Mucosa of rectum (tissue), 2 donors: ENCODE measurements at regions not wholly inside any gene's neighbourhood (a gene's known extent, or its start where the extent isn't known, plus 50 kb on each side); places are given as distances from the start of the nearest gene placed in this dataset.

ENCODE experiments used
- H3K27ac ChIP-seq, 2 donors: one replicate each; pipeline ENCODE4 v1.7.0; 2013; ENCODE audit warnings: inconsistent platforms in 2 of 2, low read depth in 2 of 2, low read length in 2 of 2
- H3K27me3 ChIP-seq, 2 donors: one replicate each; pipeline ENCODE4 v1.7.0; 2013; ENCODE audit warnings: low read length in 2 of 2; ENCODE audit not compliant: control insufficient read depth in 2 of 2, insufficient read depth in 2 of 2
- H3K36me3 ChIP-seq, 2 donors: one replicate each; pipeline ENCODE4 v1.7.0; 2013; ENCODE audit warnings: low read length in 2 of 2; ENCODE audit not compliant: control insufficient read depth in 2 of 2, insufficient read depth in 2 of 2
- H3K4me1 ChIP-seq, 2 donors: one replicate each; pipeline ENCODE4 v1.7.0; 2013; ENCODE audit warnings: low read length in 2 of 2, mild to moderate bottlenecking in 1 of 2; ENCODE audit not compliant: control insufficient read depth in 2 of 2, insufficient read depth in 2 of 2
- H3K4me3 ChIP-seq, 2 donors: one replicate each; pipeline ENCODE4 v1.7.0; 2013; ENCODE audit warnings: low read length in 2 of 2
- H3K9ac ChIP-seq, 2 donors: one replicate each; pipeline ENCODE4 v1.7.0; 2013; ENCODE audit warnings: low read length in 2 of 2, low read depth in 1 of 2, mild to moderate bottlenecking in 1 of 2
- H3K9me3 ChIP-seq, 2 donors: one replicate each; pipeline ENCODE4 v1.7.0; 2013; ENCODE audit warnings: low read length in 2 of 2; ENCODE audit not compliant: control insufficient read depth in 2 of 2
- donor health status: healthy.
- donor health status: Normal muscosa, but diverticular disease.

DNA sequence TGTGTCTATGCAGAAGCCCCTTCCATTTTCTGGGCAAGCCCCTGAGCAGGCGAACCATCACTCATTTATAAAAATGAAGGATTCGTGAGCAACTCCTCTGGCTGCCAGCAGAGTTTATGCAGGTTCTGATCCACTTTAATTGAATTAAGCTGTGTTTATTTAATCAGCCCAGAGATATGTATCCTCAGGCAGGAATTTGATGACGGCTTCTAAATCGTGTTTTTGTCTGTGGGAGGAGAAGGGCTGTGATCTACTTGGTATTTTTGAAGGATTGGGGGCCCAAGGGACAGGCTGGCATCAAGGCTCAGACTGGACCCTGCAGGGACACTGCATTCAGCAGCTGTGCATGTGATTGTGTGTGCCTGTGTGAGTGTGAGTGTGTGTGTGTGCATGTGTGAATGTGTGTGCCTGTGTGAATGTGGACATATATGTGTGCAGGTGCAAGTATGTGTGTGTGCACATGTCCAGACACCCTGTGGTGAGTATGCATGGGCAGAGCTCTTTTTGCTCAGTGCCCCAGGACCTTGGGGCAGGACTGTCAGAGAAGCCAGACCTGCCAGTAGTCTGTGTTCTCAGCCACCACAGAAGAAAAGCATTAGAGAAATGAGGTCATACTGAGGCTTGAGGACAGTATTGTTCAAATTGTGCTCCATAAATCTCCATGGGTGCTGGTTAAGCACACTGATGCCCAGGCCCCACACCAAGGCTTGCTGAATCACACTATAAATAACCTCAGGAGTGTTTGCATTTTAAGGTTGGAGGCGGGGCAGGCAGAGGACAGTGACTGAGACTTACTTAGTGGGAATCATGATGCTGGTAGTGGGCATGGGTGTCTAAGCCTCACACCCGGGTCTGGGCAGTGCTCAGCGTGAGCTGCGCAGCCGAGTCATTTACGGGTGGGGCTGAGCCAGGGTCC is 164.0 kb downstream of the CARTPT start:
- no peaks in the 10 kb centered on the region for H3K27me3 ChIP-seq
- no peak overlapping the region for H3K4me3 ChIP-seq
- H3K27ac ChIP-seq = no peak overlapping the region
- no peaks in the 10 kb centered on the region for H3K4me1 ChIP-seq
- no peaks in the 10 kb centered on the region for H3K36me3 ChIP-seq
- no peaks in the 10 kb centered on the region for H3K9me3 ChIP-seq
- H3K9ac ChIP-seq = no peak overlapping the region

DNA sequence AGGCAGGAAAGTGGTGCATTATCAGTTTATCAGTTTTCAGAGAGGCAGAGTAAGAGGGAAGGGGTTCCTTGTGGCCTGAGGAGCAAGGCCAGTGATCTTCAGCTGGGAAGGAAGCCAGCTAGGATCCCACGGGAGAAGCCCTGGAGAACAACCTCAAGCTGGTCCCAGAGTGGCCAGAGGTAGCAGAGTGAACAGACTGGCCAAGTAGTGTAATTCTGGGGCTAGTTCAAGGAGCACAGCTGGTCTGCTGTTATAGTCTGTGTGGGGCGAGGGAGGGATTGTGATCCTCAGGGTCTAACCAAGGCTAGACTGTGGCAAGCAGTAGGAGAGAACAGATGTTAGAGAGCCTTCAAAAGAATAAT is 164.6 kb downstream of the CARTPT start:
- H3K9me3 ChIP-seq = no peaks in the 10 kb centered on the region
- no peak overlapping the region for H3K27ac ChIP-seq
- H3K4me1 ChIP-seq = no peaks in the 10 kb centered on the region
- no peak overlapping the region for H3K4me3 ChIP-seq
- no peaks in the 10 kb centered on the region for H3K36me3 ChIP-seq
- no peak overlapping the region for H3K9ac ChIP-seq
- H3K27me3 ChIP-seq = no peaks in the 10 kb centered on the region

DNA sequence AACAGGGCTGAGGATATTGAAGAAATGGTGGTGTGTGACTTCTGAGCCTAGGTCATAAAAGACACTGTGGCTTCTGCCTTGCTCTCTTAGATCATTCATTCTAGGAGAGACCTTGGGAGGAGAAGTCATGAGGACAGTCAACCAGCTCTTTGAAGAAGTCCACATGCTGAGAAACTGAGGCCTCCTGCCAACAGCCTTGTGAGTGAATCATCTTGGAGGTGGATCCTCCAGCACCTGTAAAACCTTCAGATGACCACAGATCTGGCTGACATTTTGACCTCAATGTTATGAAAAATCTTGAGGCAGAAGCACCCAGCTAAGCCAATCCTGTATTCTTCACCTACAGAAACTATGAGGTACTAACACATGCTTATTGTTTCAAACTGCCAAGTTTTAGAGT is 165.9 kb downstream of the CARTPT start:
- Histone ChIP-seq H3K27ac (no peak overlapping the region), H3K4me3 (no peak overlapping the region)

DNA sequence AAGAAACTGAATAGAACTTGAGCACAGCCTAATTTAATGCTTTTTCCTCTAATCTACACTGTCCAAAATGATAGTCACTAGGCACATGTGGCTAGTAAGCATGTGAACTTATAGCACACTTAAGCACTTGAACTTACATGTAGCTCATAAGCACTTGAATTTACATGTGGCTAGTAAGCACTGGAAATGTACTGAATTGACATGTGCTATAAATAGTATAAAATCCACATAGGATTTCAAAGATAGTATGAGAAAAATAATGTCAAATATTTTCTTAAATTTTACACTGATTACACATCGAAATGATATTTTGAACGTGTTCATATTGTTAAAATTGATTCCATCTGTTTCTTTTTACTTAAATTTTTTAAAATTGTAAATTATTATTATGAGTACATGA is 167.3 kb downstream of the CARTPT start:
- no peaks in the 10 kb centered on the region for H3K9me3 ChIP-seq
- H3K4me3 ChIP-seq = no peak overlapping the region
- H3K36me3 ChIP-seq = no peaks in the 10 kb centered on the region
- peaks cover 0 to 3% of the 10 kb centered on the region in 2 donors for H3K27me3 ChIP-seq
- no peak overlapping the region for H3K9ac ChIP-seq
- no peaks in the 10 kb centered on the region for H3K4me1 ChIP-seq
- no peak overlapping the region for H3K27ac ChIP-seq

More for the DNA sequence above, 165.9 kb downstream of the CARTPT start:
- Histone ChIP-seq H3K4me1 (no peaks in the 10 kb centered on the region), H3K9me3 (no peaks in the 10 kb centered on the region), H3K9ac (no peak overlapping the region), H3K36me3 (no peaks in the 10 kb centered on the region), H3K27me3 (peaks cover 0 to 3% of the 10 kb centered on the region in 2 donors)

DNA sequence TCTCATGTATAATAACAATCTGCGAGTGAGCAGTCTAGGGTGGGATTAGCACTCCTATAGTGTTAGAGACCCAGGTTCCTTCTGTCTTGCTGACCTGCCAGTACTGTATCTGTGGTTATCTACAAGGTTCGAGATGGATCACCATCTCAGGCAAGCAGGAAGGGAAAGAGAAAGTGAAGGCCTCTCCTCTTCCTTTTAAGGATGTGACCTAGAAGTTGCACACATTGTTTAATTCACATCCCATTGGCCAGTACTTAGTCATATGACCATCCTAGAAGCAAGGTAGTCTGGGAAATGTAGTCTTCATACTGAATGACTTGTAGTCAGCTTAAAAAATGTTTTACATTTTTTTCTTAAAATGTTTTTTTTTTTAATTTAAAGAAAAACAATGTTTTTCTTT is 168.6 kb downstream of the CARTPT start:
- no peaks in the 10 kb centered on the region for H3K36me3 ChIP-seq
- no peak overlapping the region for H3K9ac ChIP-seq
- no peaks in the 10 kb centered on the region for H3K9me3 ChIP-seq
- H3K27ac ChIP-seq = no peak overlapping the region
- no peaks in the 10 kb centered on the region for H3K4me1 ChIP-seq
- H3K27me3 ChIP-seq = peaks cover 0 to 3% of the 10 kb centered on the region in 2 donors
- H3K4me3 ChIP-seq = no peak overlapping the region

DNA sequence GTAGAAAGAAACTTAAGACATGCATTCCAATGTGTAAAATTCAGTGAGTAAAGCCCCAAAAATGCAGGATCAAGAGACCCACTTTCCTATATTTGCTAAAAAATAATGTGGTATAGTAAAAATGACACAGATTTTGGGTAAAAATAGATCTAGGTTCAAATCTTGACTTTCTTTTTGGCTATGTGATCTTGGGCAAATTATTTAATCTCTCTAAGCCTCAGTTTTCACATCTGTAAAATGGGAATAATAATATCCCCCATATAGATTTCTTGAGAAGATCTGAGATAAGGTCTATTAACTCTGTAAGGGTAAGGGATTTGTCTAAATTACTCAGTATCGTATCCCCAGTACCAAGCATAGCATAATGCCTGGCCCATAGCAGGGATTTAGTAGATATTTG is 172.3 kb downstream of the CARTPT start:
- Histone ChIP-seq H3K9me3 (no peaks in the 10 kb centered on the region), H3K27ac (no peak overlapping the region), H3K9ac (no peak overlapping the region)

DNA sequence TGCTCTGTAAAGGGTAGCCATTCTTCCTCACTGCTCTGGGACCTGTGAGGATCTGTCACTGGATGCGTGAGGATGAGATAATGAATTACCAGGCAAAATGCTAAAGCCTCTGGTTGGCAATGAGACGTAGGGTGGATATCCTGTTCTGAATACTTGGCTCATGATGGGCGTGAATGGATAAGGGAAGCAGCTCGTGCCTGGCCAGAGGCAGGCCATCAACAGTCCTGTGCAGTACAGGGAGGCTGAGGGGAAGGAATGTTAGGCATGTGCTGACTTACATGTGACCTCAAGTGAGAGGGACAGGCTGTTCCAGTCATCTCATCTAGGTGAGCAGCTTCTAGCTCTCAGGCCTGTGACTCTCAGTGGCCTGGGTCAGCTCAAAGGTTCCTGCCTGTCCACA is 172.8 kb downstream of the CARTPT start:
- no peaks in the 10 kb centered on the region for H3K9me3 ChIP-seq
- H3K4me3 ChIP-seq = no peak overlapping the region
- peaks cover 0 to 3% of the 10 kb centered on the region in 2 donors for H3K27me3 ChIP-seq
- H3K27ac ChIP-seq = no peak overlapping the region
- peaks cover 0 to 8% of the 10 kb centered on the region in 2 donors for H3K4me1 ChIP-seq
- no peaks in the 10 kb centered on the region for H3K36me3 ChIP-seq
- no peak overlapping the region for H3K9ac ChIP-seq

More for the DNA sequence above, 172.3 kb downstream of the CARTPT start:
- H3K27me3 ChIP-seq = peaks cover 0 to 3% of the 10 kb centered on the region in 2 donors
- peaks cover 0 to 8% of the 10 kb centered on the region in 2 donors for H3K4me1 ChIP-seq
- no peak overlapping the region for H3K4me3 ChIP-seq
- H3K36me3 ChIP-seq = no peaks in the 10 kb centered on the region

DNA sequence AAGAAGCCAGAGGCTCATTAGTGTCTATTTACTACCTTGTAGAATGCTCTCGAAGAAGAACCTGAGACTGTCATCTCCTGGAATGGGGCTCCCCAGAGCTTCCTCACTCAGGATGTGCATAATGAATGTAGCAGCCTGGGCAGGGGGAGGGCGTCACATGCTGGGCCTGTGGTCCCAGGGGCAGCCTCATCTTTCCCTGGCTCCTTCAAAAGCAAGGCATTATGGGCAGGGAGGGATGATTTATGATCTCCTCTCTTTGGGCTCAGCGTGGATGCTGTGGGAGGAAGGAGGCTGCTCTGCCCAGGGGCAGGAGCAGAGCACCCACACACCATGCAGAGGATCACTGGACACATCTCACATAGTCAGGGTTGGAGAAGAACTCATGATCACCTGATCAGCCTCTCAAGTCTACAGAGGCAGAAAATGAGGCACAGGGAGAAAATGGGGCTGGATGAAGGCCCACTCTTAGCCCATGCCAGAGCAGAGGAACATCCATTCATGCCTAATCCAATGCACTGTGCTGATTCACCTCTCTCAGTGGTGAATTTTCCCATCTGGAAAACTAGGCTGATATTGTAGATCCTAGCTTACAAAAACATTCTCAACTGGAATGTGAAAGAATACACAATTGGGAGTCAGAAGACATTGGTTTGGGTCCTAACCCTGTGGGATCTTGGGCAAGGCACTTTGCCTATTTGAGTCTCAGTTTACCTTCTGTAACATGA is 173.7 kb downstream of the CARTPT start:
- Histone ChIP-seq H3K9ac (no peak overlapping the region), H3K36me3 (no peaks in the 10 kb centered on the region), H3K4me3 (no peak overlapping the region), H3K9me3 (no peaks in the 10 kb centered on the region), H3K27me3 (peaks cover 0 to 3% of the 10 kb centered on the region in 2 donors), H3K27ac (no peak overlapping the region), H3K4me1 (peaks cover 0 to 8% of the 10 kb centered on the region in 2 donors)

DNA sequence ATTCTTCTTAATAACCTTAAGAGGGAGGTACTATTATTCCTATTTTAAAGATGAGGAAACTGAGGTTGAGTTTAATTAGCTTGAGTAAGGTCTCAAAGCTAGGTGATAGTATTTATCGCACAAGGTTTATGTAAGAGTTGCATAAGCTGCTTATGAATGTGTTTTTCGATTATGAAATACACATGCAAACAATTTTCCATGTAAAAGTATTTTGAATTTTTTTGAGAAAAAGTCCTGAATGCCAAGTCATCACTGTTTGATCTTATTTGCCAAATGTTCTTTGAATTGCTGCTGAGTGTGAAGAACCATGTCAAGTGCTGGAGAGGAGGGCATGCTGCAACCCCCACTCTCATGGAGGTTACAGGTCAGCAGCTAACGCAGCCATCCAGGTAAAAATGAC is 174.4 kb downstream of the CARTPT start:
- H3K9ac ChIP-seq = no peak overlapping the region
- no peaks in the 10 kb centered on the region for H3K36me3 ChIP-seq
- H3K4me3 ChIP-seq = no peak overlapping the region
- no peaks in the 10 kb centered on the region for H3K9me3 ChIP-seq
- no peak overlapping the region for H3K27ac ChIP-seq
- H3K4me1 ChIP-seq = peaks cover 0 to 8% of the 10 kb centered on the region in 2 donors
- peaks cover 0 to 3% of the 10 kb centered on the region in 2 donors for H3K27me3 ChIP-seq

DNA sequence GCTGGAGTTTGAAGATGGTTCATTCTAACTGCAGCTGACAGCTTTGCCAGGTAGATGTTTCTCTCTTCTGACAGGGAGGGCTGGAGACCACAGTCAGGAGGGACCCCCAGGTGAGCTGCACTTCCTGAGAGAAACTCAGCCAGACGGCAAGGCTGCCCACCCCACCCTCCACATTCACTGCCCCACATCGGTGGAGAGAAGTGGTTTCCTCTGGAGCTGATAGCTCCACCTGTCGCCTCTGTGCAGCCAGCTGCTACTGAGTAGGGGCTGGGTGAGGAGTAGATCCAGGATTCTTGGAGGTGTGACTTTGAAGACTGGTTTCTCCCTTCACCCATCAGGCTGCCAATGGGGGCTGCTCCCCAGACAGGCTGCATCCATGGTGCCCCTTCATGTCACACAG is 175.0 kb downstream of the CARTPT start:
- peaks cover 0 to 3% of the 10 kb centered on the region in 2 donors for H3K27me3 ChIP-seq
- no peaks in the 10 kb centered on the region for H3K9me3 ChIP-seq
- no peak overlapping the region for H3K9ac ChIP-seq
- H3K36me3 ChIP-seq = no peaks in the 10 kb centered on the region
- H3K27ac ChIP-seq = no peak overlapping the region
- H3K4me3 ChIP-seq = no peak overlapping the region
- peaks cover 0 to 8% of the 10 kb centered on the region in 2 donors for H3K4me1 ChIP-seq
